Neuronal stem cell (in vitro differentiated cells): ENCODE measurements at regions not wholly inside any gene's neighbourhood (a gene's known extent, or its start where the extent isn't known, plus 50 kb on each side); places are given as distances from the start of the nearest gene placed in this dataset.
A peak's percentile ranks its signal among the peaks of the same experiment; 100 is the strongest.

Experiments used
- DNase-seq: peaks from one replicate; pipeline ENCODE4 v3.0.0-alpha.2; 2013; ENCODE audit warnings: low spot score
- H2AFZ ChIP-seq: one replicate; pipeline ENCODE4 v1.6.1; 2013; ENCODE audit warnings: mild to moderate bottlenecking, low read length, inconsistent platforms
- H2AK5ac ChIP-seq: 2 replicates; pipeline ENCODE4 v1.6.1; 2013; ENCODE audit warnings: low read depth, mild to moderate bottlenecking, inconsistent platforms, low read length, moderate library complexity, mixed read lengths
- H2BK120ac ChIP-seq: 2 replicates; pipeline ENCODE4 v1.6.1; 2013; ENCODE audit warnings: low read depth, mild to moderate bottlenecking, inconsistent platforms, low read length, moderate library complexity, mixed read lengths
- H2BK12ac ChIP-seq: one replicate; pipeline ENCODE4 v1.6.1; 2013; ENCODE audit warnings: low read length, inconsistent platforms
- H2BK15ac ChIP-seq: 2 replicates; pipeline ENCODE4 v1.6.1; 2013; ENCODE audit warnings: mild to moderate bottlenecking, low read length, inconsistent platforms, mixed read lengths
- H2BK5ac ChIP-seq: one replicate; pipeline ENCODE4 v1.6.1; 2013; ENCODE audit warnings: inconsistent platforms, mild to moderate bottlenecking, low read length, moderate library complexity
- H3K14ac ChIP-seq: one replicate; pipeline ENCODE4 v1.6.1; 2013; ENCODE audit warnings: low read length, inconsistent platforms
- H3K18ac ChIP-seq: 2 replicates; pipeline ENCODE4 v1.6.1; 2013; ENCODE audit warnings: low read length, inconsistent platforms
- H3K23ac ChIP-seq: 2 replicates; pipeline ENCODE4 v1.6.1; 2013; ENCODE audit warnings: low read depth, mild to moderate bottlenecking, mixed read lengths, low read length, inconsistent platforms; ENCODE audit not compliant: poor library complexity
- H3K27ac ChIP-seq: replicated peaks from 3 replicates; pipeline ENCODE4 v1.5.1; 2013; ENCODE audit warnings: low read length, inconsistent platforms
- H3K27me3 ChIP-seq, 3 experiments: 2 replicates each; pipeline ENCODE4 v1.6.1; 2013; ENCODE audit warnings: low read length in 3 of 3, mild to moderate bottlenecking in 2 of 3, inconsistent platforms in 1 of 3, low read depth in 1 of 3, mixed read lengths in 1 of 3, moderate library complexity in 1 of 3; ENCODE audit not compliant: control insufficient read depth in 3 of 3, insufficient read depth in 3 of 3
- H3K36me3 ChIP-seq, 2 donors: replicated peaks in 1 of 2; 2 replicates each; pipeline ENCODE4 v1.6.1; 2013; ENCODE audit warnings: low read length in 2 of 2; ENCODE audit not compliant: control insufficient read depth in 2 of 2, insufficient read depth in 2 of 2
- H3K4ac ChIP-seq: 2 replicates; pipeline ENCODE4 v1.6.1; 2013; ENCODE audit warnings: inconsistent platforms, mild to moderate bottlenecking, low read length, moderate library complexity
- H3K4me1 ChIP-seq, 2 donors: 1 replicate in 1 of 2; 2 replicates in 1 of 2; pipeline ENCODE4 v1.6.1; 2013; ENCODE audit warnings: low read length in 2 of 2, low read depth in 1 of 2; ENCODE audit not compliant: control insufficient read depth in 2 of 2, insufficient read depth in 1 of 2
- H3K4me2 ChIP-seq: one replicate; pipeline ENCODE4 v1.6.1; 2013; ENCODE audit warnings: mild to moderate bottlenecking, low read length, inconsistent platforms; ENCODE audit not compliant: insufficient read depth, poor library complexity, severe bottlenecking
- H3K4me3 ChIP-seq, 2 donors: 2 replicates each; pipeline ENCODE4 v1.5.1; 2013; ENCODE audit warnings: low read length in 2 of 2, mild to moderate bottlenecking in 2 of 2, inconsistent platforms in 1 of 2, moderate library complexity in 1 of 2
- H3K79me1 ChIP-seq: one replicate; pipeline ENCODE4 v1.6.1; 2013; ENCODE audit warnings: low read depth, mild to moderate bottlenecking, inconsistent platforms, low read length, moderate library complexity
- H3K9ac ChIP-seq: one replicate; pipeline ENCODE4 v1.6.1; 2013; ENCODE audit warnings: mild to moderate bottlenecking, low read depth, low read length, inconsistent platforms; ENCODE audit not compliant: poor library complexity
- H3K9me3 ChIP-seq, 2 donors: replicated peaks in 1 of 2; 2 replicates each; pipeline versions ENCODE3 to v1.6.1; 2013; ENCODE audit warnings: low read length in 2 of 2, mild to moderate bottlenecking in 2 of 2, inconsistent platforms in 1 of 2, low read depth in 1 of 2, mixed read lengths in 1 of 2, moderate library complexity in 1 of 2; ENCODE audit not compliant: control insufficient read depth in 2 of 2, insufficient read depth in 1 of 2
- H4K8ac ChIP-seq: one replicate; pipeline ENCODE4 v1.6.1; 2013; ENCODE audit warnings: low read depth, mild to moderate bottlenecking, inconsistent platforms, low read length, moderate library complexity
- H4K91ac ChIP-seq: one replicate; pipeline ENCODE4 v1.6.1; 2013; ENCODE audit warnings: low read length, low read depth, mild to moderate bottlenecking, inconsistent platforms; ENCODE audit not compliant: poor library complexity
- WGBS, 2 donors: extraction: QIAGEN DNeasy Blood & Tissue Kit; methylation state at CpG; one replicate each; pipeline ENCODE4 v1.1.7; 2013; ENCODE audit warnings: missing lambda C conversion rate in 2 of 2, mixed read lengths in 1 of 2; ENCODE audit not compliant: insufficient read length in 2 of 2, insufficient replicate concordance in 1 of 2; ENCODE audit errors: extremely low coverage in 2 of 2; 5-methylcytosine and 5-hydroxymethylcytosine counted together

DNA sequence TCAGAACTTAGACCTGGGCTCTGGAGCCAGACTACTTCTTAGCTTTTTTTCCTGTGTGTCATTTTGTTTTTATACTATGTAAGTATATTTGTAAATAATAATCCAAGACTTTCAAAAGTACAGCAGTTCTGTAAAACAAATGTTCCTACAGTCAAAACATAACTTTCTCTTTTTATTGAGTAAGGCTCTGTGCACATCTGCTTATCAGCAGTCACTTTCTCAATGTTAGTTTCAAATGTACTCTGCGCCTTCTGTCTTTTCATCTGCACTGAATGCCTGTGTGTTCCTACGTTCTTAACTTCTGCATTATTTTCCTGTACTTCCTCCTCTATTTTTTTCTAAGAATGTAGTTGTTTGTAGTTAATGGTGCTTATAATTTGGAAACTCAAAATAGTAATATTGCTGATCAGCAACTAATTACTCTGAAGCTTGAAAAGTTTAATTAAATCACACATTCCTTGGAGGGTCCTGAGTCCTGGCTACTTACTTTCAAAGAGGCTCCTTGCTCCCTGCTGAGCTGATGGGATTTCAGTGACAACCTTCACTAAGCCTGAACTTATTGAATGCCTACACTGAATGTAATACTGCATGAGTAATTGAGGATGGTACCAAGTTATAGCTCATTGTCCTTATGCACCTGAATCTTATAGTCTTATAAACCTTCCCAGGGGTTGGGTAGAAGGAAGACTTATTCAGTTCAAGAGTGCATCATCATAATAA is 329.9 kb downstream of the KCNJ2 start:
- Histone ChIP-seq H3K4me1 (peaks cover 0 to 13% of the 10 kb centered on the region in 2 donors), H3K4ac (no peak overlapping the region), H3K79me1 (no peaks in the 10 kb centered on the region), H3K14ac (no peak overlapping the region), H3K27me3 (no peaks in the 10 kb centered on the region), H2AK5ac (no peak overlapping the region), H3K23ac (no peak overlapping the region), H3K9me3 (no peaks in the 10 kb centered on the region), H3K4me2 (no peak overlapping the region), H2AFZ (peak overlapping the region; percentile 39), H3K9ac (no peak overlapping the region), H2BK5ac (no peak overlapping the region), H2BK12ac (no peak overlapping the region), H2BK15ac (no peak overlapping the region), H3K36me3 (no peaks in the 10 kb centered on the region), H4K8ac (no peak overlapping the region), H4K91ac (no peak overlapping the region), H3K4me3 (no peak overlapping the region), H3K27ac (peak overlapping the region; percentile 45), H3K18ac (no peak overlapping the region), H2BK120ac (no peak overlapping the region)
- no CpG with 5 or more reads among the region's 2 CpGs for WGBS, 2 donors
- DNase-seq = peak; percentile 33

DNA sequence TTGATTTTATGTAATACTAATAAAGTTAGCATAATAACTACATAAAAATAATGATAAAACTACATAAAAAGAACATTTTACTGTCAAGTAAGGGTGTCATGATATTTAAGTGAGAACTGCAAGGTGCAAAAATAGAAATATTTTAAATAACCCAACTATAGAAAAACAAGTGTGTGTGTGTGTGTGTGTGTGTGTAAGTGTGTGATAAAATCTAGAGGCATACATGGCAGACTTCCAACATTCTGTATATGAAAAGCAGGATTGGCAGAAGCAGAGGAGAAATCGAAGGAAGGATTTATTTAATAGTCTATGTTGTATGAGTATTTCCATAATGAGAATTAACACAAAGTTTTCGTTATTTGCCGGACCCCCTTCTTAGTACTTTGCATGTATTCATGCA is 334.1 kb downstream of the KCNJ2 start:
- Histone ChIP-seq H3K4me2 (no peak overlapping the region), H3K4me3 (no peak overlapping the region), H3K27ac (no peak overlapping the region), H3K9ac (no peak overlapping the region), H4K8ac (no peak overlapping the region), H3K79me1 (no peaks in the 10 kb centered on the region), H2AFZ (no peak overlapping the region), H3K27me3 (no peaks in the 10 kb centered on the region), H2BK5ac (no peak overlapping the region), H3K36me3 (no peaks in the 10 kb centered on the region), H3K14ac (no peak overlapping the region), H4K91ac (no peak overlapping the region), H3K4me1 (peaks cover 0 to 13% of the 10 kb centered on the region in 2 donors), H2BK15ac (no peak overlapping the region), H3K4ac (no peak overlapping the region), H2BK120ac (no peak overlapping the region), H3K23ac (no peak overlapping the region), H2BK12ac (no peak overlapping the region), H3K9me3 (no peaks in the 10 kb centered on the region), H3K18ac (no peak overlapping the region), H2AK5ac (no peak overlapping the region)
- DNase-seq = no peak
- WGBS, 2 donors = no CpG with 5 or more reads among the region's 3 CpGs

DNA sequence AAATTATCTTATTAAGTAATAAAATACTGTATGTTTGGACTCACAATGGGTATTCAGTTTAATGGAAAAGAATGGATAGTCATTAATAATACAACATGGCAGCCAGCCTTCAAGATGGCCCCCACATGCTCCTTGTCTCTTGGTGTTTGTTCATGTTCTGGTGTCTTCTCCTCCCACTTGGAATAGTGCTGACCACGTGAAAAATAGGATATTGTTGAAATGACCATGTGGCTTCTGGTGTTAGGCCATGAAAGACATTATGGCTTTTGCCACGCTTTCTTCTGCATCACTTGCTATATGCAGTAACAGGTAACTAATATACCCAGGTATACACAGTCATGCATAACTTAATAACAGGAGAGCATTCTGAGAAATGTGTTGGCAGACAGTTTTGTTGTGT is 341.0 kb downstream of the KCNJ2 start:
- no CpG with 5 or more reads among the region's 2 CpGs for WGBS, 2 donors
- no peak overlapping the region for H2AK5ac ChIP-seq

DNA sequence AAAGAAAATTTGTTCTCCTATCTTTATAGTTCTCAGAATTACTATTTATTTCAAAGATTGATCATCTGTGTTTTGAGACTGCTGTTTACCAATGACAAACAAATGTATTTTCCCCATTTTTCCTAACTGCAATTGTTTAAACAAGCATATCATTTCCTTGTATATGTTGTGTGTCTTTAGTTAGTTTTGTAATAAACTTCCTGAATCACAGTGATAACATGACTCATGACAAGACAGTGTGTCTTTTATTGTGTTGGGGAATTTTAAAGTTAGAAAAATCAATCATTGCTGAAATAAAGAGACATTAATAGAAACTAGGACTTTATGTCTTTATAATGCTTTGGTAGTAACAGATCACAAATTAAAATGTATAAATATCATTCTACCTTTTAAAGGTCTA is 348.5 kb downstream of the KCNJ2 start:
- no peaks in the 10 kb centered on the region for H3K4me1 ChIP-seq
- no peak overlapping the region for H3K14ac ChIP-seq
- no peak overlapping the region for H3K4ac ChIP-seq
- no peaks in the 10 kb centered on the region for H3K79me1 ChIP-seq
- no peak overlapping the region for H2AFZ ChIP-seq
- no peak overlapping the region for H2AK5ac ChIP-seq
- no peak overlapping the region for H3K23ac ChIP-seq
- no peak overlapping the region for H2BK120ac ChIP-seq
- no peaks in the 10 kb centered on the region for H3K36me3 ChIP-seq
- no peak overlapping the region for H4K8ac ChIP-seq
- no peak overlapping the region for H4K91ac ChIP-seq
- no peak overlapping the region for H2BK5ac ChIP-seq
- no peak overlapping the region for H3K18ac ChIP-seq
- DNase-seq = no peak
- H3K27me3 ChIP-seq = no peaks in the 10 kb centered on the region
- no peak overlapping the region for H3K4me2 ChIP-seq
- H2BK15ac ChIP-seq = no peak overlapping the region
- H3K9me3 ChIP-seq = no peaks in the 10 kb centered on the region
- no peak overlapping the region for H2BK12ac ChIP-seq
- no peak overlapping the region for H3K4me3 ChIP-seq
- no peak overlapping the region for H3K9ac ChIP-seq
- no peak overlapping the region for H3K27ac ChIP-seq

More for the DNA sequence above, 341.0 kb downstream of the KCNJ2 start:
- H3K4me1 ChIP-seq = no peaks in the 10 kb centered on the region
- H2BK5ac ChIP-seq = no peak overlapping the region
- H2BK15ac ChIP-seq = no peak overlapping the region
- H2BK120ac ChIP-seq = no peak overlapping the region
- H3K27me3 ChIP-seq = no peaks in the 10 kb centered on the region
- no peaks in the 10 kb centered on the region for H3K9me3 ChIP-seq
- no peak overlapping the region for H3K23ac ChIP-seq
- H3K27ac ChIP-seq = no peak overlapping the region
- H3K9ac ChIP-seq = no peak overlapping the region
- H3K4me2 ChIP-seq = no peak overlapping the region
- H3K14ac ChIP-seq = no peak overlapping the region
- H3K79me1 ChIP-seq = no peaks in the 10 kb centered on the region
- no peak overlapping the region for H4K91ac ChIP-seq
- no peak overlapping the region for H3K18ac ChIP-seq
- H2AFZ ChIP-seq = no peak overlapping the region
- no peak for DNase-seq
- no peak overlapping the region for H4K8ac ChIP-seq
- no peak overlapping the region for H2BK12ac ChIP-seq
- H3K4ac ChIP-seq = no peak overlapping the region
- H3K36me3 ChIP-seq = no peaks in the 10 kb centered on the region
- H3K4me3 ChIP-seq = no peak overlapping the region
